Activated T-cell treated with anti-CD3 and anti-CD28 coated beads, Interleukin-2, amount 50 U/mL, for 24 hours (primary cell): ENCODE measurements at regions not wholly inside any gene's neighbourhood (a gene's known extent, or its start where the extent isn't known, plus 50 kb on each side); places are given as distances from the start of the nearest gene placed in this dataset.
A peak's percentile ranks its signal among the peaks of the same experiment; 100 is the strongest.

Experiments used
- DNase-seq: peaks from one replicate; pipeline ENCODE4 v3.0.0-alpha.2; 2020
- H3K27ac Mint-ChIP-seq: 2 replicates; pipeline ENCODE4 v1.8.0; 2020; ENCODE audit warnings: mild to moderate bottlenecking, mixed read lengths
- H3K27me3 Mint-ChIP-seq: 2 replicates; pipeline ENCODE4 v1.8.0; 2020; ENCODE audit warnings: mixed read lengths
- H3K36me3 Mint-ChIP-seq: 2 replicates; pipeline ENCODE4 v1.8.0; 2020; ENCODE audit warnings: low read depth, mixed read lengths
- H3K4me1 Mint-ChIP-seq: 2 replicates; pipeline ENCODE4 v1.8.0; 2020; ENCODE audit warnings: low read depth, mixed read lengths
- H3K4me3 Mint-ChIP-seq: 2 replicates; pipeline ENCODE4 v1.8.0; 2020; ENCODE audit warnings: mild to moderate bottlenecking, moderate library complexity, mixed read lengths
- H3K9me3 Mint-ChIP-seq: 2 replicates; pipeline ENCODE4 v1.8.0; 2020; ENCODE audit warnings: mixed read lengths

GRCh38 chr6:144697369-144697760 lies 412.2 kb downstream of the UTRN start:
- Mint-ChIP-seq H3K27me3 (no peaks in the 10 kb centered on the region), H3K9me3 (no peaks in the 10 kb centered on the region), H3K4me3 (no peak overlapping the region), H3K36me3 (peaks cover 16% of the 10 kb centered on the region), H3K4me1 (peaks cover 33% of the 10 kb centered on the region), H3K27ac (no peak overlapping the region)
- DNase-seq: no peak

GRCh38 chr6:144697801-144698200 lies 412.7 kb downstream of the UTRN start:
- no peaks in the 10 kb centered on the region for H3K9me3 Mint-ChIP-seq
- H3K27ac Mint-ChIP-seq: no peak overlapping the region
- H3K27me3 Mint-ChIP-seq: no peaks in the 10 kb centered on the region
- peaks cover 13% of the 10 kb centered on the region for H3K36me3 Mint-ChIP-seq
- no peak overlapping the region for H3K4me3 Mint-ChIP-seq
- peaks cover 30% of the 10 kb centered on the region for H3K4me1 Mint-ChIP-seq
- DNase-seq: no peak

- Mint-ChIP-seq H3K4me1 (no peaks in the 10 kb centered on the region), H3K9me3 (no peaks in the 10 kb centered on the region), H3K27ac (no peak overlapping the region), H3K4me3 (no peak overlapping the region), H3K36me3 (peaks cover 29% of the 10 kb centered on the region), H3K27me3 (no peaks in the 10 kb centered on the region)
- DNase-seq: no peak
Measured at GRCh38 chr6:144702781-144703180, 417.6 kb downstream of the UTRN start.

GRCh38 chr6:144710207-144710606 lies 425.1 kb downstream of the UTRN start:
- DNase-seq: no peak
- no peaks in the 10 kb centered on the region for H3K9me3 Mint-ChIP-seq
- peaks cover 9% of the 10 kb centered on the region for H3K4me1 Mint-ChIP-seq
- no peaks in the 10 kb centered on the region for H3K27me3 Mint-ChIP-seq
- no peak overlapping the region for H3K27ac Mint-ChIP-seq
- H3K4me3 Mint-ChIP-seq: no peak overlapping the region
- H3K36me3 Mint-ChIP-seq: peaks cover 17% of the 10 kb centered on the region

GRCh38 chr6:144711661-144712060 lies 426.5 kb downstream of the UTRN start:
- Mint-ChIP-seq H3K9me3 (no peaks in the 10 kb centered on the region), H3K36me3 (peaks cover 9% of the 10 kb centered on the region), H3K4me1 (peaks cover 16% of the 10 kb centered on the region), H3K27me3 (no peaks in the 10 kb centered on the region), H3K4me3 (no peak overlapping the region), H3K27ac (no peak overlapping the region)
- DNase-seq: no peak

DNA sequence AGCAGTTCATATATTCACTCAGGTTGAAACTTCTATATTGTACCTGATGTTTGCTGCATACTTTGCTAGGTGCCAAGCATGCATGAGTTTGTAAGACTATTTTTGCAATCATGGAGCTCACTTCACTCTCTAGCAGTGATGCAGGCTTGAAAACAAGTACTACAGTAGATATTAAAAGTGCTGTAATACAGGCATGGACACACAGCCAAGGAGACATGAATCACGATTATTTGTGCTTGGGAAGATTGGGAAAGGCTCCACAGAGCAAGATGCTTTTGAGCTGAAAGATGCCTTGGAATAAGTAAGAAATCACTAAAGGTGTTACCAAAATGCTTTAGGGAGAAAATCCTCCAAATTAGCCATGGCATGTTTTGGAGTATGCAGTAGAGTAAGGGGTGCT lies 427.4 kb downstream of the UTRN start:
- no peak overlapping the region for H3K27ac Mint-ChIP-seq
- peaks cover 9% of the 10 kb centered on the region for H3K36me3 Mint-ChIP-seq
- H3K9me3 Mint-ChIP-seq: no peaks in the 10 kb centered on the region
- no peak overlapping the region for H3K4me3 Mint-ChIP-seq
- no peak for DNase-seq
- H3K4me1 Mint-ChIP-seq: peaks cover 16% of the 10 kb centered on the region
- H3K27me3 Mint-ChIP-seq: no peaks in the 10 kb centered on the region

DNA sequence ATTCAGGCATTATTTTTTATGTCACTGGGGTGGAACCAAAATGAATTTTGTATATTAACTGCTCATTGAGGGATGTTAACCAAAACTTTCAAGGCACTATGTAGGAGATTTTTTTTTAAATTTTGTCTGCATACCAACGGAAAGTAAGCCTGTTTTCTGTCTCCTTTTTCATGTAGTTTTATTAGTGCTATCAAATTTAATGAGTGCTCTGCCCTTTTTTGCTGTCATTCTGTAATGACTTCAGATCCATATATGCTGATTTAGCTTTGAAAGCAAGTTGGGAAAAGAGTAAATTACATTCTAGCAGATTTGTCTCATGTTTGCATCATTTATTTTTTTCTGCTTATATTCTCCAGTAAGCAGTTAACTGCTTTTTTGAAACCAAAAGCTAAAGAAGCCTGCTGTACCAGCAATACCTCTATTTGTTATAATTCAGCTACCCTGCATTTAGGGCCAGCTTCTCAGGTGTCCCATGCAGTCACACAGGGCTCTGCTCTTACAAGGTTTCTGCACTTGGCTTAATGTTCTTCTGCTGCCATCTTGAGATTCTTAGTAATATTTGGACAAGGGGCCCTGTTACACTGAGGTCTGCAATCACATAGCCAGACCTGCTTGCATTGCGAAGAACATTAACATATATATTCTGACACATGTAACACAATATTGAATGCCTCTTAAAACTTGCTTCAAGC lies 429.0 kb downstream of the UTRN start:
- Mint-ChIP-seq H3K27me3 (no peaks in the 10 kb centered on the region), H3K9me3 (no peaks in the 10 kb centered on the region), H3K27ac (no peak overlapping the region), H3K36me3 (peaks cover 3% of the 10 kb centered on the region), H3K4me1 (peaks cover 27% of the 10 kb centered on the region), H3K4me3 (no peak overlapping the region)
- DNase-seq: no peak

DNA sequence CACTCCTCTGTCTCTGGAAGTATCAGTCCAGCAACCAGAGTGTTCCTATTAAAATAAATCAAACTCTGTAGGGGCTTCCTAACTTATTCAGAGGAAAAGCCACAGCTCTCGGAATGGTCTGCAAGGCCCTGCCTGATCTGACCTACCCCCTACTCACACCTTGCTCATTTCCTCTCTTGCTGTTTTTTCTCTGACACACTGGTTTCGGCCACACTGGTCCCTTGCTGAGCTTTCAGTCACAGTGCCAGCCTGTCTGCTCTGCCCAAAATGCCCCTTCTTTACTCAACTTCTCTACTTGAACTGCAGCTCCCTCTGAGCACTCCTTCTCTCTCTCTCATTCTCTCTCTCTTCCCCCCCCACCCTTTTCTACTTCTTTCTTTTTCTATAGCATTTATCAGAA lies 430.2 kb downstream of the UTRN start:
- H3K27ac Mint-ChIP-seq: no peak overlapping the region
- no peak for DNase-seq
- no peak overlapping the region for H3K4me3 Mint-ChIP-seq
- no peaks in the 10 kb centered on the region for H3K27me3 Mint-ChIP-seq
- peaks cover 5% of the 10 kb centered on the region for H3K36me3 Mint-ChIP-seq
- no peaks in the 10 kb centered on the region for H3K9me3 Mint-ChIP-seq
- H3K4me1 Mint-ChIP-seq: peaks cover 29% of the 10 kb centered on the region

GRCh38 chr6:144718431-144718830 lies 433.3 kb downstream of the UTRN start:
- H3K27me3 Mint-ChIP-seq: no peaks in the 10 kb centered on the region
- no peak for DNase-seq
- H3K4me3 Mint-ChIP-seq: no peak overlapping the region
- H3K27ac Mint-ChIP-seq: no peak overlapping the region
- H3K36me3 Mint-ChIP-seq: peaks cover 14% of the 10 kb centered on the region
- H3K4me1 Mint-ChIP-seq: peaks cover 46% of the 10 kb centered on the region
- H3K9me3 Mint-ChIP-seq: no peaks in the 10 kb centered on the region

- H3K9me3 Mint-ChIP-seq: peaks cover 7% of the 10 kb centered on the region
- H3K36me3 Mint-ChIP-seq: peaks cover 17% of the 10 kb centered on the region
- H3K27ac Mint-ChIP-seq: no peak overlapping the region
- no peak overlapping the region for H3K4me3 Mint-ChIP-seq
- DNase-seq: no peak
- H3K27me3 Mint-ChIP-seq: no peaks in the 10 kb centered on the region
- H3K4me1 Mint-ChIP-seq: peaks cover 48% of the 10 kb centered on the region
Measured at GRCh38 chr6:144721232-144721631, 436.1 kb downstream of the UTRN start.

GRCh38 chr6:144722154-144722737 lies 437.1 kb downstream of the UTRN start:
- Mint-ChIP-seq H3K4me1 (peaks cover 55% of the 10 kb centered on the region), H3K27ac (peak overlapping the region; percentile 7), H3K36me3 (peaks cover 17% of the 10 kb centered on the region), H3K27me3 (no peaks in the 10 kb centered on the region), H3K9me3 (peaks cover 7% of the 10 kb centered on the region), H3K4me3 (no peak overlapping the region)
- no peak for DNase-seq

DNA sequence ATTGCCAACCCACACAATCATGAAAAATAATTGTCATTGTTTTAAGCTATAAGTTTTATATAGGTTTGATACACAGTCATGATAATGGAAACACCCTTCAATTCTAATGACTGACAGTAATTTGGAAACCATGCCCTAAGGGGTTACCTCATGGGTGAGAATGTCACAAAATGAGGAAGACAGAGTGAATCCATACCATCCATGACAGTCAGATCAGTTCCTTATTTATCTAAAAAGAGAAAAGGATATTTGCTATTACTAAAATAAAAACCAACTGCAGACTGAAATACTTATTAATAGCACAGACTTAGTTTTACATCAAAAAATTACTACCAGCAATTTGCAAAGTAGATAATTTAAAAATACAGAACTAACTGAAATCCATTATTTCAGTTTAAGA lies 437.8 kb downstream of the UTRN start:
- H3K36me3 Mint-ChIP-seq: peaks cover 17% of the 10 kb centered on the region
- DNase-seq: no peak
- H3K4me1 Mint-ChIP-seq: peaks cover 54% of the 10 kb centered on the region
- H3K9me3 Mint-ChIP-seq: peaks cover 7% of the 10 kb centered on the region
- H3K27me3 Mint-ChIP-seq: no peaks in the 10 kb centered on the region
- no peak overlapping the region for H3K4me3 Mint-ChIP-seq
- peak overlapping the region; percentile 9 for H3K27ac Mint-ChIP-seq

- no peak overlapping the region for H3K4me3 Mint-ChIP-seq
- no peak overlapping the region for H3K27ac Mint-ChIP-seq
- H3K27me3 Mint-ChIP-seq: no peaks in the 10 kb centered on the region
- DNase-seq: no peak
- H3K36me3 Mint-ChIP-seq: peaks cover 17% of the 10 kb centered on the region
- peaks cover 7% of the 10 kb centered on the region for H3K9me3 Mint-ChIP-seq
- H3K4me1 Mint-ChIP-seq: peaks cover 50% of the 10 kb centered on the region
Measured at GRCh38 chr6:144723431-144723830, 438.3 kb downstream of the UTRN start.

DNA sequence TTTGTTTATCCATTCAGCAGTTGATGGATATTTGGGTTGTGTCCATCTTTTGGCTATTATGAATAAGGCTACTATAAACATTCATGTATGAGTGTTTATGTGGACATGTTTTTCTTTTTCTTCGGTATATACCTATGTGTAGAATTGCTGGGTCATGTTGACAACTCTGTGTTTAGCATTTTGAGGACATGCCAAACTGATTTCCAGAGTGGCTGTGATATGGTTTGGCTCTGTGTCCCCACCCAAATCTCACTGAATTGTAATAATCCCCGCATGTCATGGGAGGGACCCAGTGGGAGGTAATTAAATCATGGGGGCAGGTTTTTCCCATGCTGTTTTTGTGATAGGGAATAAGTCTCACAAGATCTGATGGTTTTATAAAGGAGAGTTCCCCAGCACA lies 439.7 kb downstream of the UTRN start:
- peaks cover 52% of the 10 kb centered on the region for H3K4me1 Mint-ChIP-seq
- no peak overlapping the region for H3K27ac Mint-ChIP-seq
- no peaks in the 10 kb centered on the region for H3K27me3 Mint-ChIP-seq
- H3K4me3 Mint-ChIP-seq: no peak overlapping the region
- DNase-seq: no peak
- peaks cover 7% of the 10 kb centered on the region for H3K9me3 Mint-ChIP-seq
- H3K36me3 Mint-ChIP-seq: peaks cover 11% of the 10 kb centered on the region

GRCh38 chr6:144725736-144726522 lies 440.8 kb downstream of the UTRN start:
- peaks cover 14% of the 10 kb centered on the region for H3K36me3 Mint-ChIP-seq
- peaks cover 7% of the 10 kb centered on the region for H3K9me3 Mint-ChIP-seq
- H3K27ac Mint-ChIP-seq: no peak overlapping the region
- peak overlapping the region; percentile 3 for H3K4me3 Mint-ChIP-seq
- H3K4me1 Mint-ChIP-seq: peaks cover 55% of the 10 kb centered on the region
- H3K27me3 Mint-ChIP-seq: no peaks in the 10 kb centered on the region
- peak; percentile 40 for DNase-seq
